ENCODE measurements at regions not wholly inside any gene's neighbourhood (a gene's known extent, or its start where the extent isn't known, plus 50 kb on each side); places are given as distances from the start of the nearest gene placed in this dataset.

GRCh38 chr2:191760655-191761262 is 82.8 kb downstream of the NABP1 start:
- Histone ChIP-seq H3K36me3 (no peaks in the 10 kb centered on the region), H3K27ac (no peak overlapping the region), H3K4me3 (no peak overlapping the region), H3K9me3 (no peaks in the 10 kb centered on the region), H3K27me3 (ENCODE audit: low read depth) (no peaks in the 10 kb centered on the region), H3K4me1 (peaks cover 9% of the 10 kb centered on the region)
- no peak for ATAC-seq
- no peak for TF ChIP-seq CTCF (IDR thresholded peaks at IDR 0.05)
- DNase-seq = no peak
- intact Hi-C loops (cut with DNase I) = no loop called here

- Histone ChIP-seq H3K4me1 (no peaks in the 10 kb centered on the region), H3K27ac (no peak overlapping the region), H3K4me3 (no peak overlapping the region), H3K27me3 (ENCODE audit: low read depth) (no peaks in the 10 kb centered on the region), H3K36me3 (no peaks in the 10 kb centered on the region), H3K9me3 (peaks cover 8% of the 10 kb centered on the region)
- ATAC-seq = no peak
- DNase-seq = no peak
- intact Hi-C loops (cut with DNase I) = no loop called here
- TF ChIP-seq CTCF (IDR thresholded peaks at IDR 0.05) = no peak
These were observed 73.8 kb downstream of the CAVIN2 start for GRCh38 chr2:191773136-191773535.

- Histone ChIP-seq H3K36me3 (no peaks in the 10 kb centered on the region), H3K4me3 (no peak overlapping the region), H3K9me3 (peaks cover 8% of the 10 kb centered on the region), H3K27me3 (ENCODE audit: low read depth) (no peaks in the 10 kb centered on the region), H3K27ac (no peak overlapping the region), H3K4me1 (no peaks in the 10 kb centered on the region)
- intact Hi-C loops (cut with DNase I) = no loop called here
- no peak for TF ChIP-seq CTCF (IDR thresholded peaks at IDR 0.05)
- ATAC-seq (no peak), DNase-seq (no peak)
These were observed 69.5 kb downstream of the CAVIN2 start for GRCh38 chr2:191777351-191777750.

GRCh38 chr2:191778041-191778440 is 68.8 kb downstream of the CAVIN2 start:
- DNase-seq = no peak
- no peak for TF ChIP-seq CTCF (IDR thresholded peaks at IDR 0.05)
- Histone ChIP-seq H3K27me3 (ENCODE audit: low read depth) (no peaks in the 10 kb centered on the region), H3K36me3 (no peaks in the 10 kb centered on the region), H3K9me3 (peaks cover 8% of the 10 kb centered on the region), H3K27ac (no peak overlapping the region), H3K4me1 (no peaks in the 10 kb centered on the region), H3K4me3 (no peak overlapping the region)
- intact Hi-C loops (cut with DNase I) = no loop called here
- no peak for ATAC-seq

- DNase-seq = no peak
- ATAC-seq = no peak
- no peak overlapping the region for H3K4me3 ChIP-seq
- no peaks in the 10 kb centered on the region for H3K27me3 ChIP-seq (ENCODE audit: low read depth)
- no peak overlapping the region for H3K27ac ChIP-seq
- no peaks in the 10 kb centered on the region for H3K4me1 ChIP-seq
- intact Hi-C loops (cut with DNase I) = no loop called here
- H3K36me3 ChIP-seq = no peaks in the 10 kb centered on the region
- TF ChIP-seq CTCF (IDR thresholded peaks at IDR 0.05) = no peak
- no peaks in the 10 kb centered on the region for H3K9me3 ChIP-seq
These were observed 64.5 kb downstream of the CAVIN2 start for GRCh38 chr2:191782351-191782750.

- Histone ChIP-seq H3K4me3 (no peak overlapping the region), H3K4me1 (no peaks in the 10 kb centered on the region), H3K9me3 (no peaks in the 10 kb centered on the region), H3K27me3 (ENCODE audit: low read depth) (no peaks in the 10 kb centered on the region), H3K36me3 (no peaks in the 10 kb centered on the region), H3K27ac (no peak overlapping the region)
- no peak for TF ChIP-seq CTCF (IDR thresholded peaks at IDR 0.05)
- no peak for ATAC-seq
- intact Hi-C loops (cut with DNase I) = no loop called here
- no peak for DNase-seq
These were observed 63.5 kb downstream of the CAVIN2 start for GRCh38 chr2:191783416-191783815.
